A673 (cell line): ENCODE measurements at regions not wholly inside any gene's neighbourhood (a gene's known extent, or its start where the extent isn't known, plus 50 kb on each side); places are given as distances from the start of the nearest gene placed in this dataset.
"Not testable (repeated sequence)": the region's sequence is repeated elsewhere in the genome, so short reads cannot be mapped to it uniquely, and the experiment has no call there.

ENCODE experiments used
- BruUV-seq: library from RNA; stranded (reverse); fragments of 400-500 nt; replicated peaks from 2 replicates; lab custom pipeline; 2021; lab: Mats Ljungman, UMichigan
- CTCF ChIA-PET: fragments of 300-600 bp; sonication (Branson Sonifier 250); formaldehyde crosslinking; loops from one replicate; lab custom pipeline; 2022; ENCODE audit warnings: antibody characterized with exemption; lab: Charles Lee
- POLR2A ChIA-PET: fragments of 300-600 bp; sonication (Branson Sonifier 250); formaldehyde crosslinking; loops from one replicate; lab custom pipeline; 2022; ENCODE audit warnings: antibody characterized with exemption; ENCODE audit not compliant: low non-redundant PET; lab: Charles Lee
- DNase-seq: peaks from one replicate; pipeline ENCODE4 v3.0.0-alpha.2; 2015; ENCODE audit warnings: low spot score
- H3K27ac ChIP-seq: fragments of 200-600 bp; sonication (generic); 2 replicates; pipeline ENCODE4 v1.5.1; 2016; ENCODE audit warnings: mixed run types, low read depth, mild to moderate bottlenecking, mixed read lengths, antibody characterized with exemption, low read length; ENCODE audit not compliant: poor library complexity, severe bottlenecking
- H3K27me3 ChIP-seq: fragments of 200-600 bp; sonication (generic); replicated peaks from 2 replicates; pipeline ENCODE4 v1.6.1; 2017; ENCODE audit warnings: mixed run types, low read depth, mild to moderate bottlenecking, mixed read lengths, antibody characterized with exemption, low read length; ENCODE audit not compliant: insufficient read depth, poor library complexity
- H3K36me3 ChIP-seq: fragments of 200-600 bp; sonication (generic); 2 replicates; pipeline ENCODE4 v1.6.1; 2016; ENCODE audit warnings: mixed run types, mild to moderate bottlenecking, mixed read lengths, antibody characterized with exemption, low read length; ENCODE audit not compliant: insufficient read depth, poor library complexity, severe bottlenecking
- H3K4me1 ChIP-seq: fragments of 200-600 bp; sonication (generic); 2 replicates; pipeline ENCODE4 v1.6.1; 2017; ENCODE audit warnings: mixed run types, mild to moderate bottlenecking, mixed read lengths, antibody characterized with exemption, low read length; ENCODE audit not compliant: insufficient read depth, poor library complexity, severe bottlenecking
- H3K4me3 ChIP-seq: fragments of 200-600 bp; sonication (generic); 2 replicates; pipeline ENCODE4 v1.5.1; 2016; ENCODE audit warnings: low read depth, mixed run types, mild to moderate bottlenecking, mixed read lengths, low read length; ENCODE audit not compliant: poor library complexity, severe bottlenecking
- H3K9me3 ChIP-seq: fragments of 200-600 bp; sonication (generic); 2 replicates; pipeline ENCODE4 v1.6.1; 2016; ENCODE audit warnings: mixed run types, low read depth, mild to moderate bottlenecking, mixed read lengths, antibody characterized with exemption, low read length; ENCODE audit not compliant: poor library complexity, severe bottlenecking
- CTCF ChIP-seq: fragments of 300-800, 200-600 bp; sonication (generic); conservative IDR thresholded peaks from 2 replicates; pipeline ENCODE4 v1.5.1; 2017; ENCODE audit warnings: low read depth, mild to moderate bottlenecking, antibody characterized with exemption, low read length, moderate library complexity, mixed read lengths
- EZH2 ChIP-seq: fragments of 200-600 bp; sonication (generic); IDR thresholded peaks from 2 replicates; pipeline ENCODE4 v1.6.1; 2017; ENCODE audit warnings: borderline replicate concordance, low read depth, mild to moderate bottlenecking, mixed read lengths, antibody characterized with exemption, low read length; ENCODE audit not compliant: poor library complexity, severe bottlenecking
- intact Hi-C: fragments of 100-400 bp; cut with micrococcal nuclease; formaldehyde crosslinking; loops from one replicate; pipeline ENCODE4 v1.10.0; 2022; ENCODE audit not compliant: unreplicated experiment

DNA sequence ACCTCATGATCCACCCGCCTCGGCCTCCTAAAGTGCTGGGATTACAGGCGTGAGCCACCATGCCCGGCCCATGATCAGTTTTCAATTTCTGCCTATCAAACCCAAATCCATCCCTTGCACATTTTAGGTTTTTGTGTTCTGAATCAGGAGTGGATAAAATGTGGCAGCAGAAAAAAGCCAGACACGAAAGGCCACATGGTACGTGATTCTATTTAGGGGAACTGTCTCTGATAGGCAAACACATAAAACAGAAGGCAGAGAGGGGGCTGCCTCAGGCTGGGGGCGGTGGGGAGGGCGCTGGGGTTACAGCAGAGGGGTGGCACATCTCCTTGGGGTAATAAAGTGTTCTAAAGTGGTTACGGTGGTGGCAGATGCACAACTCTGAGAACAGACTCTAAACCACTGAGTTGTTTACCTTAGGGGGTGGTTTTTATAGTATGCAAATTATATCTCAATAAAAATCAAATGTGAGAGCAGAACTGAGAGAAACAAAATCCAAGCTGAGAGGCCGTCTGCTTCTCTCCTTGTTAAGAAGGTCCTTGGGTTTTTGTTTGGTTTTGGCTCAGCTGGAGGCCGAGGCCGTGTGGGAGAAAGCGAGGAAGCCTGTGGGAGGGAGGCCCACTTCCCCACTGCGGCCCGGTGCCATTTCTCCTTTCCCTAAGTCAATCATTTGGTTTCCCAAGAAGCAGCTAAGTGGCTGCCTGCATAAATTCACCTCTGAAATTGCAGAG, 78.0 kb downstream of the SOWAHC start:
- no peaks in the 10 kb centered on the region for H3K9me3 ChIP-seq
- TF ChIP-seq EZH2 (no peak), CTCF (no peak)
- intact Hi-C loops = no loop called here
- ChIA-PET CTCF (no interaction called here), POLR2A (no interaction called here)
- no peak overlapping the region for H3K27ac ChIP-seq
- H3K36me3 ChIP-seq = no peaks in the 10 kb centered on the region
- peak; percentile 28 for DNase-seq
- H3K4me1 ChIP-seq = peaks cover 9% of the 10 kb centered on the region
- no peaks in the 10 kb centered on the region for H3K27me3 ChIP-seq
- H3K4me3 ChIP-seq = no peak overlapping the region
- no TSS peak for BruUV-seq

GRCh38 chr2:109692831-109693230, 78.7 kb downstream of the SOWAHC start:
- CTCF ChIA-PET, intact Hi-C loops, DNase-seq, H3K36me3 ChIP-seq, H3K4me3 ChIP-seq, H3K9me3 ChIP-seq, BruUV-seq, H3K27ac ChIP-seq, POLR2A ChIA-PET, H3K4me1 ChIP-seq, H3K27me3 ChIP-seq: not testable (repeated sequence)

GRCh38 chr2:109693292-109693691, 79.1 kb downstream of the SOWAHC start:
- H3K27ac ChIP-seq, BruUV-seq, H3K36me3 ChIP-seq, POLR2A ChIA-PET, DNase-seq, H3K4me3 ChIP-seq, H3K4me1 ChIP-seq, H3K9me3 ChIP-seq, CTCF ChIA-PET, H3K27me3 ChIP-seq, intact Hi-C loops: not testable (repeated sequence)

GRCh38 chr2:109694190-109694589, 80.0 kb downstream of the SOWAHC start:
- BruUV-seq = no TSS peak
- H3K36me3 ChIP-seq = no peaks in the 10 kb centered on the region
- H3K27ac ChIP-seq = no peak overlapping the region
- CTCF ChIA-PET = no interaction called here
- H3K9me3 ChIP-seq = no peaks in the 10 kb centered on the region
- peaks cover 6% of the 10 kb centered on the region for H3K4me1 ChIP-seq
- POLR2A ChIA-PET = no interaction called here
- TF ChIP-seq EZH2 (no peak), CTCF (no peak)
- no peak for DNase-seq
- H3K4me3 ChIP-seq = no peak overlapping the region
- intact Hi-C loops = no loop called here
- H3K27me3 ChIP-seq = no peaks in the 10 kb centered on the region
